C4-2B (cell line): ENCODE measurements at regions not wholly inside any gene's neighbourhood (a gene's known extent, or its start where the extent isn't known, plus 50 kb on each side); places are given as distances from the start of the nearest gene placed in this dataset.
A peak's percentile ranks its signal among the peaks of the same experiment; 100 is the strongest.

Source experiments
- H3K27ac ChIP-seq: fragments of 450-650 bp; 2 replicates; pipeline ENCODE4 v1.5.1; 2017
- ZFX ChIP-seq: fragments of 450-650 bp; IDR thresholded peaks from 2 replicates; pipeline ENCODE4 v1.6.1; 2017
- TF ChIP-seq, protein P1 (sequence below): fragments of 450-650 bp; conservative IDR thresholded peaks from 2 replicates; pipeline ENCODE4 v1.5.1; 2017; ENCODE audit warnings: mild to moderate bottlenecking

GRCh38 chr3:66856533-66856932 lies 141.6 kb upstream of the KBTBD8 start:
- H3K27ac ChIP-seq: no peak overlapping the region
- TF ChIP-seq ZFX: no peak
- TF ChIP-seq, protein P1, sequence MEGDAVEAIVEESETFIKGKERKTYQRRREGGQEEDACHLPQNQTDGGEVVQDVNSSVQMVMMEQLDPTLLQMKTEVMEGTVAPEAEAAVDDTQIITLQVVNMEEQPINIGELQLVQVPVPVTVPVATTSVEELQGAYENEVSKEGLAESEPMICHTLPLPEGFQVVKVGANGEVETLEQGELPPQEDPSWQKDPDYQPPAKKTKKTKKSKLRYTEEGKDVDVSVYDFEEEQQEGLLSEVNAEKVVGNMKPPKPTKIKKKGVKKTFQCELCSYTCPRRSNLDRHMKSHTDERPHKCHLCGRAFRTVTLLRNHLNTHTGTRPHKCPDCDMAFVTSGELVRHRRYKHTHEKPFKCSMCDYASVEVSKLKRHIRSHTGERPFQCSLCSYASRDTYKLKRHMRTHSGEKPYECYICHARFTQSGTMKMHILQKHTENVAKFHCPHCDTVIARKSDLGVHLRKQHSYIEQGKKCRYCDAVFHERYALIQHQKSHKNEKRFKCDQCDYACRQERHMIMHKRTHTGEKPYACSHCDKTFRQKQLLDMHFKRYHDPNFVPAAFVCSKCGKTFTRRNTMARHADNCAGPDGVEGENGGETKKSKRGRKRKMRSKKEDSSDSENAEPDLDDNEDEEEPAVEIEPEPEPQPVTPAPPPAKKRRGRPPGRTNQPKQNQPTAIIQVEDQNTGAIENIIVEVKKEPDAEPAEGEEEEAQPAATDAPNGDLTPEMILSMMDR: no peak

DNA sequence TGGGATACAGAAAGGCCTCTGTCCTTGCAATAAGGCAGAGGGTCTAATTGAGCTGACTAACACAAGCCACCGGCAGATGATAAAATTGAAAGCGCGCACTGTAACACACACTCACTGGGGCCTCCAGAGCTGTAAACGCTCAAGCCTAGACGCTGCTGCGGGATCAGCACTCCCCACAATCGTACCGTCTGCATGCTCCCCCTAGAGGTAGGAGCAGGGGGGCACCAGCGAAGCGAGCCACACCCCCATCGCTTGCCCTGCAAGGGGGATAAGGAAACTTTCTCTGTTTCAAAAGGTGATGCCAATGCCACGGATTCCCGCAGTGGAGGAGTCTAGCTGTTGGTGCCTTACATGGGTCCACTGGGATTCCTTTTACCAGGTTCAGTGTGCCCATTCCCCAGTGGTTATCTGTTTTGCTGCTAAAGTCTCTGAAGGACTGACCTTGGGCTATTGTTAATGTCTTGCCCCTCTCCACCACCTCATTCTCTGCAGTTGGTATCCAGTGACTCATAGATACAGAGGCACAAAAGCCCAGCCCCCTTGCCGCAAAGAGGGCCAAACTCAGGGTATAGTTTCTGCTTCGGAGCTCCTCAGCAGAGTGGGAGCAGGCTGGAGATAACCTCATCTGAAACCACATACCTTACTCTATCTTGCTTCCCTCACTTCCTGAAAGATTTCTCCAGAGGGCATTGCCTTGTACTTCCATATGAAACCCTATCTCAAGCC lies 139.3 kb upstream of the KBTBD8 start:
- no peak overlapping the region for H3K27ac ChIP-seq
- TF ChIP-seq, protein P1: peak; percentile 23
- TF ChIP-seq ZFX: no peak

DNA sequence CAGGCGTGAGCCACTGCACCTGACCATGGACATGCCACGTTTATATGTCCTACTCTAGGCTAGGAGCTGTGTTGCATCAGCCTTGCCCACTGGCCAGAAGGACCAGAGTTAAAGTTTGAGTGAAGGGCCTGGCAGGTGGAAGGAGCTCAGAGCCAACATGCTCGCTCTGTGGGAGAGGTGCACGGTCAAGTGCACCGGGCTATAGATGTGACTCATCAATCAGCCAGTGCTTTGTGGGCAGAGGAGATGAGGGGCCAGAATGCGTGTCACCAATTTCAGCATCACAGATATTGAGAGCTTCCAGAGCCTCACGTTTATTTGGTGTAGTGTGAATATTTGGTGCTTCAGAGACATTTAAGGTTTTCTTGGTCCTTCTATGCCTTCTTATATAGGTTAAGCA lies 137.3 kb upstream of the KBTBD8 start:
- no peak for TF ChIP-seq ZFX
- TF ChIP-seq, protein P1: no peak
- no peak overlapping the region for H3K27ac ChIP-seq

GRCh38 chr3:66863205-66864111 lies 134.6 kb upstream of the KBTBD8 start:
- H3K27ac ChIP-seq: no peak overlapping the region
- TF ChIP-seq, protein P1: no peak
- TF ChIP-seq ZFX: no peak

- no peak overlapping the region for H3K27ac ChIP-seq
- TF ChIP-seq, protein P1: no peak
- TF ChIP-seq ZFX: no peak
Observed at GRCh38 chr3:66884659-66885058, 113.4 kb upstream of the KBTBD8 start.

DNA sequence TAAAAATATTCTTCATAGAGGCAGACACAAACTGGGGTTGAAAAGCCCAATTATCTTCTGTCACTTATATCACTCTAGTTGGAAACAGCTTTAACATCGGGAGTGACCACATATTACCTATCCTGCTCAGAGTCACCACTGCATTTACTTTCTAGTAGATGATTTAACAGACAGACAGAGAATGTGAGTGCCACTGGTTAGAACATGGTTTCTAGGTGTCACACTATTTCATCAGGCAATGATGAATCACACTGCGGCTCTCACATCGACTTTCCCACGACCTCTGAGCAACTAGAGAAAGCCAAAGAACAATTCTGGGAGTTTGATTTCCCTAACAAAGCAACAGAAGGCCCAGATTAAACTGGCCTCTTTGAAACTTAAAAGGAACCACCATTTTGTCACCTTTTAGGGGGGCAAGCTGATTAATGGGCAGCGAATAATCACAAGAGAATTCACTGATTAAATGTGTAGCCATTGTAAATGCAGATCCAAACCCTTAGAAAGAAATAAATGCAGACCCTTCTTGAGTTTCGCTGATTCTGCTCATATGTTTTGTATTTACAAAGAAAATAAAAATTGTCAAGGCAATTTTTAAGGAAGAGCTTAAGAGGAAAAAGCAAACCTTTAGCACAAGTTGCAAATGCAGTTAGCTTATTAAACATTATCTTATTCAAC lies 112.6 kb upstream of the KBTBD8 start:
- H3K27ac ChIP-seq: no peak overlapping the region
- TF ChIP-seq, protein P1: no peak
- no peak for TF ChIP-seq ZFX
